Pancreas (tissue), 10 donors: ENCODE measurements at regions not wholly inside any gene's neighbourhood (a gene's known extent, or its start where the extent isn't known, plus 50 kb on each side); places are given as distances from the start of the nearest gene placed in this dataset.

Source experiments
- ATAC-seq, 4 donors: fragments of 200-7000 bp; cut with Tn5 transposase; one replicate each; pipeline versions ENCODE4 v1.8.0 to v1.9.1; 2020; ENCODE audit warnings: mild to moderate bottlenecking in 4 of 4, moderate library complexity in 4 of 4
- DNase-seq, 6 donors: peaks; one replicate each; pipeline ENCODE4 v3.0.0-alpha.2; 2020
- FAIRE-seq: peaks from 2 replicates; lab custom pipeline; 2012; peaks lifted over from hg19 to GRCh38; lab: Jason Lieb, UNC
- H3K27ac ChIP-seq, 4 donors: fragments of 200-600 bp; sonication (generic); 1 replicate in 3 of 4; 2 replicates in 1 of 4; pipeline versions ENCODE4 v1.5.0 to v1.8.0; 2020
- H3K27me3 ChIP-seq, 4 donors: fragments of 200-600 bp; one replicate each; pipeline ENCODE4 v1.8.0; 2021
- H3K36me3 ChIP-seq, 3 donors: fragments of 200-600 bp; sonication (generic) in 1 of 3; one replicate each; pipeline versions ENCODE4 v1.5.0 to v1.8.0; 2020 to 2021
- H3K4me1 ChIP-seq, 3 donors: fragments of 200-600 bp; one replicate each; pipeline ENCODE4 v1.8.0; 2021
- H3K4me3 ChIP-seq, 4 donors: fragments of 200-600 bp; sonication (generic) in 2 of 4; one replicate each; pipeline versions ENCODE4 v1.5.0 to v1.8.0; 2020 to 2021
- H3K9me3 ChIP-seq, 4 donors: fragments of 200-600 bp; one replicate each; pipeline ENCODE4 v1.8.0; 2021
- CTCF ChIP-seq, 4 donors: fragments of 200-600 bp; sonication (generic) in 3 of 4; IDR thresholded peaks; one replicate each; pipeline versions ENCODE4 v1.5.0 to v1.8.0; 2021; ENCODE audit warnings: antibody characterized with exemption in 4 of 4
- WGBS, 2 donors: extraction: QIAGEN DNeasy Blood & Tissue Kit; methylation state at CpG; one replicate each; pipeline ENCODE4 v1.1.7; 2013; 5-methylcytosine and 5-hydroxymethylcytosine counted together
- intact Hi-C, 3 donors: fragments of 100-400 bp; cut with DNase I; formaldehyde crosslinking; loops; one replicate each; pipeline versions ENCODE4 v1.11.1 to v1.14.2; 2022
- donor health status: healthy with polysubstance abuse.
- donor health status: DM: no; HTN: no; CAD: no; lungs with moderate emphysema.
- donor health status: DM: no; HTN: no; CAD: no.
- donor health status: control.
- donor health status: control.
- donor health status: Bipolar disorder and iron deficiency.
- donor health status: DM: yes; HTN: yes; CAD: no.
- donor health status: DM: no; HTN: no; CAD: no.
- donor health status: DM: no; HTN: no; CAD: no.
- donor health status: DM: yes; HTN: yes; CAD: no.

DNA sequence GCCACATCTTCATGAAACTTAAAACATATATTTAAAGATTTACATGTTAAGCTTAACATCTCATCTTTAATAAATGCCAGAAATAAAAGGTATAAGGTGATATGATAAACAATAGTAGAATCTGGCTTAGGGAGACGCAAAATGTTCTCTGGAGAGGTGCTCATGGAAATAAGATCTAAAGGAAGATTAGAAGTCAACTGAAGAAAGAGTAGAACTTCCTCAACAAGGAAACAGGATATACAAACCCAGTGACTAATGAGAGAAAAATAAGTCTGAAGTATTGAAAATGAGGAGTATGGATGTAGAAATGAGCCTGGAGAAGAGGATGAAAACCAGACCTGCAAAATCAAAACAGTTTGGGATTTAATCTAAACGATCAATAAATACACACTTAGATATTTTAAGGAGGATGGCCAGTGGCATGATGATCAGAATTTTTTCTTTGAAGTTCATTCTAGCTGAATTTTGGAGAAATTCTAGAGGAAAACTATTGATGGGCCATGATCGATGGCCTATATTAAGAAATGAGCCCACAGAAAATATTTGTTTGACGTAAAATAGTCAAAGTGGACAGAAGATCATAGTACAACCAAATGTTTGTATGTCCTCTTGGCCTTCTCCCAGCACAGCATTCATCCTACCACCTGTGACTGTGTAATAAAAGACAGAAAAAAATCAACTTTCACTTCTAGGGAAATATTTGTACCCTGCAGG is 387.9 kb upstream of the PTBP2 start:
- H3K4me3 ChIP-seq: no peak overlapping the region
- no peak overlapping the region for H3K27ac ChIP-seq
- H3K36me3 ChIP-seq: no peaks in the 10 kb centered on the region
- no peaks in the 10 kb centered on the region for H3K27me3 ChIP-seq
- intact Hi-C loops: no loop called here
- no peak for ATAC-seq
- H3K4me1 ChIP-seq: no peaks in the 10 kb centered on the region
- no peaks in the 10 kb centered on the region for H3K9me3 ChIP-seq
- DNase-seq: no peak
- WGBS, 2 donors: 54 to 69% methylated on average over 4 of the region's 4 CpGs
- no peak for TF ChIP-seq CTCF (IDR thresholded peaks at IDR 0.05)
- FAIRE-seq: no peak

- Histone ChIP-seq H3K4me1 (no peaks in the 10 kb centered on the region), H3K27me3 (no peaks in the 10 kb centered on the region), H3K27ac (no peak overlapping the region), H3K4me3 (no peak overlapping the region), H3K36me3 (no peaks in the 10 kb centered on the region), H3K9me3 (no peaks in the 10 kb centered on the region)
- DNase-seq (no peak), FAIRE-seq (no peak), ATAC-seq (no peak)
- intact Hi-C loops: no loop called here
- no peak for TF ChIP-seq CTCF (IDR thresholded peaks at IDR 0.05)
- WGBS, 2 donors: 74 to 81% methylated on average over 4 of the region's 4 CpGs
These were observed 387.4 kb upstream of the PTBP2 start for GRCh38 chr1:96334236-96334557.

DNA sequence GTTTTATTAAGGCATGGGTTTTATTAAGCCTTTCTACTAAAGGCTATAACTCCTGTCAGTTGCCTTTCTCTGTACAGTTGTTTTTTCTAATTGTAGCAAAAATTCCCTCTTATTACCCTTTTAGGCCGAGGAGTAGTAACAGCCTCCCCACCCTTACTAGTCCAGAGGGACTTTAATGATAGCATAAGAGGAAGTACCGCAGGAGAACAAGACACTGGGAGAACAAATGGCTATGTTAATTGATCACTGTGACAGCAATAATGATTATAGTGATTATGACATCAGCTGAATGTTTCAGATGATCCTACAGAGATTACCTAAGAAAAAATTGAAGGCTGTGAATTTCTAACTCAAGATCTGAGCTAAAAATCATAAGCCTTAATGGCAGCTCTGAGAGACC is 383.0 kb upstream of the PTBP2 start:
- no peaks in the 10 kb centered on the region for H3K4me1 ChIP-seq
- ATAC-seq: no peak
- FAIRE-seq: no peak
- no peak overlapping the region for H3K27ac ChIP-seq
- H3K9me3 ChIP-seq: no peaks in the 10 kb centered on the region
- H3K4me3 ChIP-seq: no peak overlapping the region
- H3K27me3 ChIP-seq: no peaks in the 10 kb centered on the region
- no peak for DNase-seq
- WGBS, 2 donors: 46 to 59% methylated on average over 2 of the region's 2 CpGs
- H3K36me3 ChIP-seq: no peaks in the 10 kb centered on the region
- TF ChIP-seq CTCF (IDR thresholded peaks at IDR 0.05): no peak
- intact Hi-C loops: no loop called here

DNA sequence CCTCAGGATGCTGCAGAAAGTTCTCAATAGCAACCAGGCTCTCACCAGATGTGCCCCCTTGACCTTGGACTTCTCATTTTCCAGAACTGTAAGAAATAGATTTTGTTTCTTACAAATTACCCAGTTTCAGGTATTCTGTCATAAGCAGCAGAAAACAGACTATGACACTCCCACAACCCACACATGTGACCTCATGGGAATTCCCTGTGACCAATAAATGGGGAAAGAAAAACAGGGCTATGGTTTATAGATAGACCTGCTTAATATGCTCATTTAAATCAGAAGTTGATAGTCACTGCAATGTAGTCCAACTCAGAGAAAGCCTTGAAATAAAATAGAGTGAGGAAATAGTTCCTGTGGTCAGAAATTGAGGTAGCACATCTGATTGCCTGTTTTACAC is 380.9 kb upstream of the PTBP2 start:
- no peaks in the 10 kb centered on the region for H3K9me3 ChIP-seq
- ATAC-seq (no peak), DNase-seq (no peak), FAIRE-seq (no peak)
- no peak overlapping the region for H3K4me3 ChIP-seq
- no peak for TF ChIP-seq CTCF (IDR thresholded peaks at IDR 0.05)
- H3K27me3 ChIP-seq: no peaks in the 10 kb centered on the region
- H3K4me1 ChIP-seq: no peaks in the 10 kb centered on the region
- H3K36me3 ChIP-seq: no peaks in the 10 kb centered on the region
- intact Hi-C loops: no loop called here
- H3K27ac ChIP-seq: no peak overlapping the region

- no peak overlapping the region for H3K27ac ChIP-seq
- no peak for TF ChIP-seq CTCF (IDR thresholded peaks at IDR 0.05)
- H3K4me1 ChIP-seq: no peaks in the 10 kb centered on the region
- FAIRE-seq: no peak
- DNase-seq: no peak
- ATAC-seq: no peak
- no peaks in the 10 kb centered on the region for H3K9me3 ChIP-seq
- no peak overlapping the region for H3K4me3 ChIP-seq
- no peaks in the 10 kb centered on the region for H3K36me3 ChIP-seq
- no peaks in the 10 kb centered on the region for H3K27me3 ChIP-seq
- intact Hi-C loops: no loop called here
These were observed 374.9 kb upstream of the PTBP2 start for GRCh38 chr1:96346719-96347118.
